SK-N-SH (cell line): ENCODE measurements at regions not wholly inside any gene's neighbourhood (a gene's known extent, or its start where the extent isn't known, plus 50 kb on each side); places are given as distances from the start of the nearest gene placed in this dataset.

ENCODE experiments used
- CTCF ChIA-PET: fragments of 300-600, 350-600 bp; formaldehyde crosslinking; extraction: SDS; loops from one replicate; lab custom pipeline; 2021; lab: Yijun Ruan, JAX
- POLR2A ChIA-PET: fragments of 350-600 bp; sonication (Branson Sonifier 250); formaldehyde crosslinking; extraction: SDS; loops from one replicate; lab custom pipeline; 2020; ENCODE audit warnings: antibody characterized with exemption, inconsistent platforms; lab: Yijun Ruan, JAX
- DNase-seq: peaks from one replicate; pipeline ENCODE4 v3.0.0; 2012
- H2AFZ ChIP-seq: fragments of 200-600 bp; sonication (generic); 2 replicates; pipeline ENCODE4 v1.8.1; 2016; ENCODE audit warnings: antibody characterized with exemption, mild to moderate bottlenecking, low read depth
- H3F3A ChIP-seq: fragments of 200-600 bp; sonication (generic); replicated peaks from 2 replicates; pipeline ENCODE3; 2016; ENCODE audit warnings: antibody characterized with exemption, mild to moderate bottlenecking; ENCODE audit not compliant: insufficient read depth
- H3K27ac ChIP-seq, 2 experiments: fragments of 200-500 bp in 1 of 2; fragments of 200-600 bp in 1 of 2; sonication (Bioruptor generic) in 1 of 2; sonication (generic), shearing (Covaris generic) in 1 of 2; 2 replicates each; pipeline versions ENCODE4 v1.5.1 to v1.6.1; 2014 to 2016; ENCODE audit warnings: low read depth in 2 of 2, inconsistent platforms in 1 of 2, low read length in 1 of 2, mild to moderate bottlenecking in 1 of 2, mixed read lengths in 1 of 2
- H3K27me3 ChIP-seq: fragments of 200-600 bp; sonication (generic), shearing (Covaris generic); 2 replicates; pipeline ENCODE4 v1.6.1; 2016; ENCODE audit warnings: mixed run types; ENCODE audit not compliant: insufficient read depth
- H3K36me3 ChIP-seq, 2 experiments: fragments of 200-500 bp in 1 of 2; fragments of 200-600 bp in 1 of 2; sonication (Bioruptor generic) in 1 of 2; sonication (generic) in 1 of 2; replicated peaks in 1 of 2; 2 replicates each; pipeline versions ENCODE3 to v1.5.1; 2014 to 2016; ENCODE audit warnings: low read length in 1 of 2, mild to moderate bottlenecking in 1 of 2; ENCODE audit not compliant: insufficient read depth in 2 of 2, control insufficient read depth in 1 of 2
- H3K4me1 ChIP-seq, 2 experiments: fragments of 200-500 bp in 1 of 2; fragments of 200-600 bp in 1 of 2; sonication (Bioruptor generic) in 1 of 2; sonication (generic), shearing (Covaris generic) in 1 of 2; 2 replicates each; pipeline versions ENCODE4 v1.5.1 to v1.6.1; 2014 to 2016; ENCODE audit warnings: low read depth in 1 of 2, low read length in 1 of 2, mixed run types in 1 of 2; ENCODE audit not compliant: insufficient read depth in 2 of 2, control insufficient read depth in 1 of 2
- H3K4me2 ChIP-seq: fragments of 200-600 bp; sonication (generic), shearing (Covaris generic); 2 replicates; pipeline ENCODE4 v1.6.1; 2017; ENCODE audit warnings: mixed run types
- H3K4me3 ChIP-seq, 2 experiments: fragments of 200-500 bp in 1 of 2; fragments of 200-600 bp in 1 of 2; sonication (Bioruptor generic) in 1 of 2; sonication (generic), shearing (Covaris generic) in 1 of 2; 2 replicates each; pipeline versions ENCODE4 v1.5.1 to v1.8.1; 2014 to 2016; ENCODE audit warnings: low read depth in 2 of 2, inconsistent platforms in 1 of 2, low read length in 1 of 2, mild to moderate bottlenecking in 1 of 2, mixed read lengths in 1 of 2, moderate library complexity in 1 of 2
- H3K79me2 ChIP-seq: fragments of 200-600 bp; sonication (generic); 2 replicates; pipeline ENCODE4 v1.8.1; 2017; ENCODE audit warnings: mild to moderate bottlenecking; ENCODE audit not compliant: insufficient read depth
- H3K9ac ChIP-seq: fragments of 200-600 bp; sonication (generic); 2 replicates; pipeline ENCODE4 v1.6.1; 2017; ENCODE audit warnings: mixed run types
- H3K9me2 ChIP-seq: fragments of 200-600 bp; sonication (generic); 2 replicates; pipeline ENCODE4 v1.6.1; 2017; ENCODE audit warnings: mixed run types
- H3K9me3 ChIP-seq: fragments of 200-600 bp; sonication (generic); 2 replicates; pipeline ENCODE4 v1.6.1; 2017; ENCODE audit warnings: mixed run types, mild to moderate bottlenecking, moderate library complexity
- H4K20me1 ChIP-seq: fragments of 200-600 bp; sonication (generic); 2 replicates; pipeline ENCODE4 v1.6.1; 2017; ENCODE audit warnings: mild to moderate bottlenecking, mixed run types; ENCODE audit not compliant: insufficient read depth
- CHD2 ChIP-seq: fragments of 150-350 bp; IDR thresholded peaks from 2 replicates; pipeline ENCODE4 v1.6.1; 2018; ENCODE audit warnings: low read length; ENCODE audit not compliant: partially characterized antibody
- ELF1 ChIP-seq: IDR thresholded peaks from 2 replicates; pipeline ENCODE4 v1.4.0; 2012
- GATA2 ChIP-seq: sonication (generic); formaldehyde crosslinking; IDR thresholded peaks from 2 replicates; pipeline ENCODE4 v1.5.0; 2020; ENCODE audit warnings: mild to moderate bottlenecking, missing genetic modification reagents
- POLR2AphosphoS5 ChIP-seq: IDR thresholded peaks from 2 replicates; pipeline ENCODE4 v1.6.1; 2012; ENCODE audit warnings: low read depth, low read length
- RAD21 ChIP-seq: IDR thresholded peaks from 2 replicates; pipeline ENCODE4 v1.6.1; 2012; ENCODE audit warnings: mild to moderate bottlenecking, low read length
- RCOR1 ChIP-seq: fragments of 150-350 bp; IDR thresholded peaks from 2 replicates; pipeline ENCODE4 v1.6.1; 2017; ENCODE audit warnings: antibody characterized with exemption, low read length
- RFX5 ChIP-seq: IDR thresholded peaks from 2 replicates; pipeline ENCODE4 v1.6.1; 2012; ENCODE audit warnings: mild to moderate bottlenecking, improper control_type of control experiment, low read length
- SIN3A ChIP-seq: IDR thresholded peaks from 2 replicates; pipeline ENCODE4 v1.6.1; 2012; ENCODE audit warnings: low read depth, mild to moderate bottlenecking, low read length, moderate library complexity, borderline replicate concordance
- TCF12 ChIP-seq: IDR thresholded peaks from 2 replicates; pipeline ENCODE4 v1.4.0; 2012
- TEAD4 ChIP-seq: IDR thresholded peaks from 2 replicates; pipeline ENCODE4 v1.4.0; 2012; ENCODE audit warnings: mild to moderate bottlenecking, borderline replicate concordance; ENCODE audit not compliant: insufficient read depth
- USF1 ChIP-seq: IDR thresholded peaks from 2 replicates; pipeline ENCODE4 v1.4.0; 2012; ENCODE audit warnings: low read depth, borderline replicate concordance
- USF2 ChIP-seq: fragments of 150-350 bp; IDR thresholded peaks from 2 replicates; pipeline ENCODE4 v1.6.1; 2017; ENCODE audit warnings: antibody characterized with exemption, low read length, low read depth, borderline replicate concordance
- ZBTB33 ChIP-seq: IDR thresholded peaks from 2 replicates; pipeline ENCODE4 v1.4.0; 2012; ENCODE audit warnings: low read depth, borderline replicate concordance
- WGBS: methylation state at CpG from one replicate; pipeline ENCODE4 v1.1.6; 2017; ENCODE audit warnings: low lambda C conversion rate; 5-methylcytosine and 5-hydroxymethylcytosine counted together

- TF ChIP-seq RFX5 (no peak), ELF1 (no peak)
- H3K4me3 ChIP-seq = no peak overlapping the region
- H3K9me3 ChIP-seq = no peaks in the 10 kb centered on the region
- no peak overlapping the region for H3K27ac ChIP-seq
- H3K27me3 ChIP-seq = no peaks in the 10 kb centered on the region
- no peak overlapping the region for H2AFZ ChIP-seq
- DNase-seq = no peak
- H3K4me2 ChIP-seq = no peak overlapping the region
- POLR2A ChIA-PET = no interaction called here
- 7% methylated on average over 4 of the region's 4 CpGs for WGBS
- no peaks in the 10 kb centered on the region for H3K4me1 ChIP-seq
- H3K9ac ChIP-seq = no peak overlapping the region
- no peaks in the 10 kb centered on the region for H3K9me2 ChIP-seq
- H3K36me3 ChIP-seq = no peaks in the 10 kb centered on the region
- H4K20me1 ChIP-seq = no peaks in the 10 kb centered on the region
- no peaks in the 10 kb centered on the region for H3K79me2 ChIP-seq
- H3F3A ChIP-seq = no peaks in the 10 kb centered on the region
- CTCF ChIA-PET = interaction anchor here (1.9 kb wide), 1 partner anchor 16 kb away, joined by 7 read pairs; no protein-coding TSS in a partner anchor
Observed at GRCh38 chr10:90642650-90643049, 215.2 kb downstream of the HTR7 start.

GRCh38 chr10:90644165-90644564, 213.7 kb downstream of the HTR7 start:
- H3K4me1 ChIP-seq = no peaks in the 10 kb centered on the region
- CTCF ChIA-PET = interaction anchor here (1.0 kb wide), 1 partner anchor 8 kb away, joined by 3 read pairs; no protein-coding TSS in a partner anchor
- no peaks in the 10 kb centered on the region for H3K36me3 ChIP-seq
- no peak overlapping the region for H3K9ac ChIP-seq
- POLR2A ChIA-PET = no interaction called here
- TF ChIP-seq RCOR1 = no peak
- TF ChIP-seq SIN3A = no peak
- no peak for TF ChIP-seq ZBTB33
- no peak for TF ChIP-seq RFX5
- TF ChIP-seq USF2 = no peak
- TF ChIP-seq POLR2AphosphoS5 = no peak
- TF ChIP-seq USF1 = no peak
- no peak for TF ChIP-seq RAD21
- TF ChIP-seq TCF12 = no peak
- no peak for TF ChIP-seq GATA2 (CRISPR knock-in tag)
- no peak for TF ChIP-seq CHD2
- TF ChIP-seq TEAD4 = no peak
- TF ChIP-seq, all 33 proteins: peak for 0
- no peaks in the 10 kb centered on the region for H3K27me3 ChIP-seq
- H3K27ac ChIP-seq = no peak overlapping the region
- no peaks in the 10 kb centered on the region for H4K20me1 ChIP-seq
- H3K4me2 ChIP-seq = no peak overlapping the region
- H3K9me2 ChIP-seq = no peaks in the 10 kb centered on the region
- no peaks in the 10 kb centered on the region for H3F3A ChIP-seq
- no peak overlapping the region for H2AFZ ChIP-seq
- no peaks in the 10 kb centered on the region for H3K9me3 ChIP-seq
- H3K79me2 ChIP-seq = no peaks in the 10 kb centered on the region
- no peak for DNase-seq
- H3K4me3 ChIP-seq = no peak overlapping the region
- WGBS = 2% methylated on average over 3 of the region's 3 CpGs
